ENCODE measurements at regions not wholly inside any gene's neighbourhood (a gene's known extent, or its start where the extent isn't known, plus 50 kb on each side); places are given as distances from the start of the nearest gene placed in this dataset.

DNA sequence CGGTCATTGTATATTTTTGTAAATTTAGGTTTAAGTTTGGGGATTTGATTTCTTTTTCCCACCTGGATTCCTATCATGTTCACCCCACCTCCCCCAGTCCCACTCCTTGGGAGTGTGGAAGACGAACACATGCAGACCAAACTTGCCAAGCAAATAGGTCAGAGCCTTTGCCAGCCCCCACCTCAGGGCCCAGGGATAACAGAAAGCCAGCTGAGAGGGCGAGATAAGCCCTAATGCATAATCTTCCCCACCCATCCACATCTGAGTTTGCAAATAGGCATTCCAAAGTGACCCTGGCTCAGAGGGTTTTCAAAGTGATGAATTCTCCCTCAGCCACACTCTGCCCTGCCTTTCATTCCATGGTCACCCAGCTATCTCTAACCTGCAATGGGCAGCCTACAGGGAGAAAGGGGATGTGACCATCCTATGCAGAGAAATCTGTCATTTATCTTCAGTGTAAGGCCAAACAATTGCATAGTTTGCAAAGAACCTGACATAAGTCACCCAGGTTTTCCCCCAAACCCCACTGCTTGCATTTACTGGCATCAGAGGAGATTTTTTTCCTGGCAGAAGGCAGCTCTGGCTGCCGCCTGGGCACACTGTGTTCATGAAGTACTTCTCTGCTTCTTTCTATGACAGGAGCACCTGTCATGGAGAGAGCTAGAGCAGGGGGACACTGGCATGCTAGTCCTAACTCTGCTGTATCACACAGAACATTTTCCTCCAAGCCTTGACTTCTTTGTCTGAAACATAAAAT is 69.0 kb upstream of the NFIA start:
- TF ChIP-seq EZH2 (IDR thresholded peaks at IDR 0.05) = no peak
- TF ChIP-seq FOXP2 (optimal IDR thresholded peaks at IDR 0.05; ENCODE audit: control extremely low read depth, extremely low read length, insufficient read depth) = no peak
- TF ChIP-seq POLR2AphosphoS5 (IDR thresholded peaks at IDR 0.05; ENCODE audit: borderline replicate concordance, low read depth, low read length) = no peak

Measured in SK-N-MC (cell line).